ENCODE measurements at regions not wholly inside any gene's neighbourhood (a gene's known extent, or its start where the extent isn't known, plus 50 kb on each side); places are given as distances from the start of the nearest gene placed in this dataset.

GRCh38 chr20:53658973-53659372, 65.3 kb upstream of the ZNF217 start:
- Mint-ChIP-seq H3K4me1 (ENCODE audit: low read depth) (peaks cover 19% of the 10 kb centered on the region), H3K4me3 (ENCODE audit: unreplicated experiment) (no peak overlapping the region), H3K27me3 (ENCODE audit: low read depth) (no peaks in the 10 kb centered on the region), H3K9me3 (ENCODE audit: low read depth) (no peaks in the 10 kb centered on the region), H3K27ac (ENCODE audit: unreplicated experiment) (no peak overlapping the region), H3K36me3 (ENCODE audit: low read depth) (no peaks in the 10 kb centered on the region)
- no peak for TF ChIP-seq CTCF (IDR thresholded peaks at IDR 0.05)
- DNase-seq (ENCODE audit: low spot score): no peak

- TF ChIP-seq CTCF (IDR thresholded peaks at IDR 0.05): no peak
- no peak overlapping the region for H3K4me3 Mint-ChIP-seq (ENCODE audit: unreplicated experiment)
- no peak for DNase-seq (ENCODE audit: low spot score)
- H3K27me3 Mint-ChIP-seq (ENCODE audit: low read depth): no peaks in the 10 kb centered on the region
- peaks cover 19% of the 10 kb centered on the region for H3K4me1 Mint-ChIP-seq (ENCODE audit: low read depth)
- H3K9me3 Mint-ChIP-seq (ENCODE audit: low read depth): no peaks in the 10 kb centered on the region
- H3K36me3 Mint-ChIP-seq (ENCODE audit: low read depth): no peaks in the 10 kb centered on the region
- no peak overlapping the region for H3K27ac Mint-ChIP-seq (ENCODE audit: unreplicated experiment)
These were observed 64.7 kb upstream of the ZNF217 start for GRCh38 chr20:53658322-53658721.

GRCh38 chr20:53657732-53658131, 64.1 kb upstream of the ZNF217 start:
- TF ChIP-seq CTCF (IDR thresholded peaks at IDR 0.05): no peak
- Mint-ChIP-seq H3K27me3 (ENCODE audit: low read depth) (no peaks in the 10 kb centered on the region), H3K4me3 (ENCODE audit: unreplicated experiment) (no peak overlapping the region), H3K36me3 (ENCODE audit: low read depth) (no peaks in the 10 kb centered on the region), H3K9me3 (ENCODE audit: low read depth) (no peaks in the 10 kb centered on the region), H3K4me1 (ENCODE audit: low read depth) (peaks cover 21% of the 10 kb centered on the region), H3K27ac (ENCODE audit: unreplicated experiment) (no peak overlapping the region)
- no peak for DNase-seq (ENCODE audit: low spot score)

GRCh38 chr20:53657279-53657678, 63.6 kb upstream of the ZNF217 start:
- H3K36me3 Mint-ChIP-seq (ENCODE audit: low read depth): no peaks in the 10 kb centered on the region
- H3K27me3 Mint-ChIP-seq (ENCODE audit: low read depth): no peaks in the 10 kb centered on the region
- no peak for DNase-seq (ENCODE audit: low spot score)
- H3K4me3 Mint-ChIP-seq (ENCODE audit: unreplicated experiment): no peak overlapping the region
- TF ChIP-seq CTCF (IDR thresholded peaks at IDR 0.05): no peak
- H3K27ac Mint-ChIP-seq (ENCODE audit: unreplicated experiment): no peak overlapping the region
- H3K9me3 Mint-ChIP-seq (ENCODE audit: low read depth): no peaks in the 10 kb centered on the region
- peaks cover 25% of the 10 kb centered on the region for H3K4me1 Mint-ChIP-seq (ENCODE audit: low read depth)

GRCh38 chr20:53656293-53657202, 62.9 kb upstream of the ZNF217 start:
- TF ChIP-seq CTCF (IDR thresholded peaks at IDR 0.05): no peak
- H3K4me3 Mint-ChIP-seq (ENCODE audit: unreplicated experiment): no peak overlapping the region
- H3K9me3 Mint-ChIP-seq (ENCODE audit: low read depth): no peaks in the 10 kb centered on the region
- H3K27ac Mint-ChIP-seq (ENCODE audit: unreplicated experiment): peak overlapping the region; percentile 20
- H3K36me3 Mint-ChIP-seq (ENCODE audit: low read depth): no peaks in the 10 kb centered on the region
- DNase-seq (ENCODE audit: low spot score): no peak
- peaks cover 29% of the 10 kb centered on the region for H3K4me1 Mint-ChIP-seq (ENCODE audit: low read depth)
- H3K27me3 Mint-ChIP-seq (ENCODE audit: low read depth): no peaks in the 10 kb centered on the region
